ENCODE measurements at regions not wholly inside any gene's neighbourhood (a gene's known extent, or its start where the extent isn't known, plus 50 kb on each side); places are given as distances from the start of the nearest gene placed in this dataset.

GRCh38 chr18:40179729-40180461, 1775.1 kb upstream of the PIK3C3 start:
- no peak for TF ChIP-seq POLR2A (IDR thresholded peaks at IDR 0.05)
- no peak for TF ChIP-seq CTCF (IDR thresholded peaks at IDR 0.05)
- TF ChIP-seq EP300 (IDR thresholded peaks at IDR 0.05), result no peak
- TF ChIP-seq POLR2AphosphoS5 (IDR thresholded peaks at IDR 0.05), result no peak

Data from sigmoid colon (tissue), 4 donors.